Caco-2 (cell line): ENCODE measurements at regions not wholly inside any gene's neighbourhood (a gene's known extent, or its start where the extent isn't known, plus 50 kb on each side); places are given as distances from the start of the nearest gene placed in this dataset.

ENCODE experiments used
- BruUV-seq: library from RNA; stranded (reverse); fragments of 400-500 nt; replicated peaks from 2 replicates; lab custom pipeline; 2021; lab: Mats Ljungman, UMichigan
- CTCF ChIA-PET: fragments of 300-600 bp; sonication (Branson Sonifier 250); formaldehyde crosslinking; loops from one replicate; lab custom pipeline; 2022; ENCODE audit warnings: antibody characterized with exemption; lab: Charles Lee
- POLR2A ChIA-PET: fragments of 300-600 bp; sonication (Branson Sonifier 250); formaldehyde crosslinking; loops from one replicate; lab custom pipeline; 2022; ENCODE audit warnings: antibody characterized with exemption; lab: Charles Lee
- DNase-seq, 2 experiments: peaks; one replicate each; pipeline versions ENCODE4 v3.0.0 to v3.0.0-alpha.2; 2020 to 2022
- H3K27me3 ChIP-seq: replicated peaks from 2 replicates; pipeline ENCODE4 v1.6.0; 2011; ENCODE audit warnings: low read length; ENCODE audit not compliant: control insufficient read depth, insufficient read depth
- H3K36me3 ChIP-seq: 2 replicates; pipeline ENCODE4 v1.5.1; 2011; ENCODE audit warnings: low read length; ENCODE audit not compliant: control insufficient read depth, insufficient read depth
- H3K4me1 ChIP-seq: fragments of 250-450 bp; sonication (Bioruptor Pico); 2 replicates; pipeline ENCODE4 v1.5.1; 2020; ENCODE audit warnings: mild to moderate bottlenecking
- H3K4me3 ChIP-seq: 2 replicates; pipeline ENCODE4 v1.5.1; 2011; ENCODE audit warnings: low read depth, mild to moderate bottlenecking, control low read depth, low read length
- H3K9me3 ChIP-seq: fragments of 250-450 bp; sonication (Bioruptor Pico); 2 replicates; pipeline ENCODE4 v1.5.1; 2020; ENCODE audit warnings: mild to moderate bottlenecking, moderate library complexity
- H3K27ac Mint-ChIP-seq: one replicate; pipeline ENCODE4 v1.8.0; 2022; ENCODE audit warnings: mixed read lengths; ENCODE audit not compliant: unreplicated experiment
- H3K27me3 Mint-ChIP-seq: one replicate; pipeline ENCODE4 v1.8.0; 2022; ENCODE audit warnings: mixed read lengths; ENCODE audit not compliant: insufficient read depth, unreplicated experiment
- H3K36me3 Mint-ChIP-seq: one replicate; pipeline ENCODE4 v1.8.0; 2022; ENCODE audit warnings: mild to moderate bottlenecking, mixed read lengths; ENCODE audit not compliant: insufficient read depth, unreplicated experiment
- H3K4me1 Mint-ChIP-seq: one replicate; pipeline ENCODE4 v1.8.0; 2022; ENCODE audit warnings: low read depth, mixed read lengths; ENCODE audit not compliant: unreplicated experiment
- H3K4me3 Mint-ChIP-seq: one replicate; pipeline ENCODE4 v1.8.0; 2022; ENCODE audit warnings: mild to moderate bottlenecking, moderate library complexity, mixed read lengths; ENCODE audit not compliant: unreplicated experiment
- H3K9me3 Mint-ChIP-seq: one replicate; pipeline ENCODE4 v1.8.0; 2022; ENCODE audit warnings: mixed read lengths; ENCODE audit not compliant: unreplicated experiment
- CTCF ChIP-seq, 2 experiments: fragments of 200-600 bp in 1 of 2; IDR thresholded peaks; 1 replicate in 1 of 2; 2 replicates in 1 of 2; pipeline versions ENCODE4 v1.5.1 to v1.8.0; 2011 to 2022; ENCODE audit warnings: antibody characterized with exemption in 1 of 2, control low read depth in 1 of 2, inconsistent platforms in 1 of 2, low read depth in 1 of 2, low read length in 1 of 2, mild to moderate bottlenecking in 1 of 2, moderate library complexity in 1 of 2; ENCODE audit not compliant: insufficient read depth in 1 of 2, severe bottlenecking in 1 of 2, unreplicated experiment in 1 of 2
- intact Hi-C: fragments of 100-400 bp; cut with micrococcal nuclease; formaldehyde crosslinking; loops from one replicate; pipeline ENCODE4 v1.10.0; 2022; ENCODE audit not compliant: unreplicated experiment

GRCh38 chr1:234884701-234885100 is 243.9 kb downstream of the TOMM20 start:
- Mint-ChIP-seq H3K4me1 (peaks cover 13% of the 10 kb centered on the region), H3K27me3 (no peaks in the 10 kb centered on the region), H3K9me3 (peaks cover 7% of the 10 kb centered on the region), H3K27ac (no peak overlapping the region), H3K36me3 (no peaks in the 10 kb centered on the region), H3K4me3 (no peak overlapping the region)
- H3K27me3 ChIP-seq: no peaks in the 10 kb centered on the region
- H3K9me3 ChIP-seq: no peaks in the 10 kb centered on the region
- DNase-seq: no peak
- intact Hi-C loops: no loop called here
- no peaks in the 10 kb centered on the region; the same call in 1 of the 2 replicates for H3K4me1 ChIP-seq
- CTCF ChIA-PET: no interaction called here
- no TSS peak for BruUV-seq
- no peak overlapping the region for H3K4me3 ChIP-seq
- no peaks in the 10 kb centered on the region for H3K36me3 ChIP-seq
- POLR2A ChIA-PET: no interaction called here
- TF ChIP-seq CTCF (IDR thresholded peaks at IDR 0.05; ENCODE audit: insufficient read depth in 1 of 2, low read depth in 1 of 2, low read length in 1 of 2, severe bottlenecking in 1 of 2, unreplicated experiment in 1 of 2): no peak

GRCh38 chr1:234884006-234884405 is 244.6 kb downstream of the TOMM20 start:
- Mint-ChIP-seq H3K9me3 (peaks cover 7% of the 10 kb centered on the region), H3K27ac (no peak overlapping the region), H3K4me3 (no peak overlapping the region), H3K27me3 (no peaks in the 10 kb centered on the region), H3K4me1 (peaks cover 16% of the 10 kb centered on the region), H3K36me3 (no peaks in the 10 kb centered on the region)
- DNase-seq: no peak
- ChIA-PET POLR2A (no interaction called here), CTCF (no interaction called here)
- no peak overlapping the region for H3K4me3 ChIP-seq
- no peak for TF ChIP-seq CTCF (IDR thresholded peaks at IDR 0.05; ENCODE audit: insufficient read depth in 1 of 2, low read depth in 1 of 2, low read length in 1 of 2, severe bottlenecking in 1 of 2, unreplicated experiment in 1 of 2)
- H3K36me3 ChIP-seq: no peaks in the 10 kb centered on the region
- H3K4me1 ChIP-seq: peaks cover 7% of the 10 kb centered on the region
- H3K9me3 ChIP-seq: no peaks in the 10 kb centered on the region
- no peaks in the 10 kb centered on the region for H3K27me3 ChIP-seq
- BruUV-seq: no TSS peak
- intact Hi-C loops: no loop called here

GRCh38 chr1:234882898-234883297 is 245.7 kb downstream of the TOMM20 start:
- Mint-ChIP-seq H3K9me3 (peaks cover 7% of the 10 kb centered on the region), H3K27me3 (no peaks in the 10 kb centered on the region)

More at GRCh38 chr1:234882898-234883297, 245.7 kb downstream of the TOMM20 start:
- Mint-ChIP-seq H3K4me3 (no peak overlapping the region), H3K4me1 (peaks cover 16% of the 10 kb centered on the region), H3K27ac (no peak overlapping the region), H3K36me3 (no peaks in the 10 kb centered on the region)
- intact Hi-C loops: no loop called here
- no peaks in the 10 kb centered on the region for H3K36me3 ChIP-seq
- H3K9me3 ChIP-seq: no peaks in the 10 kb centered on the region
- no TSS peak for BruUV-seq
- ChIA-PET CTCF (no interaction called here), POLR2A (no interaction called here)
- H3K27me3 ChIP-seq: no peaks in the 10 kb centered on the region
- H3K4me1 ChIP-seq: peaks cover 7% of the 10 kb centered on the region
- DNase-seq: no peak
- no peak for TF ChIP-seq CTCF (IDR thresholded peaks at IDR 0.05; ENCODE audit: insufficient read depth in 1 of 2, low read depth in 1 of 2, low read length in 1 of 2, severe bottlenecking in 1 of 2, unreplicated experiment in 1 of 2)
- H3K4me3 ChIP-seq: no peak overlapping the region
